ENCODE measurements at regions not wholly inside any gene's neighbourhood (a gene's known extent, or its start where the extent isn't known, plus 50 kb on each side); places are given as distances from the start of the nearest gene placed in this dataset.

- TF ChIP-seq POLR2AphosphoS5 (IDR thresholded peaks at IDR 0.05) (no peak), POLR2A (IDR thresholded peaks at IDR 0.05) (no peak)
Observed at GRCh38 chr7:35544028-35544742, 150.8 kb downstream of the HERPUD2 start.

Data from sigmoid colon (tissue), 4 donors.